SK-N-SH treated with all-trans-retinoic acid at 6 μM for 48 hours (cell line): ENCODE measurements at regions not wholly inside any gene's neighbourhood (a gene's known extent, or its start where the extent isn't known, plus 50 kb on each side); places are given as distances from the start of the nearest gene placed in this dataset.

ENCODE experiments used
- ATAC-seq: fragments of 200-7000 bp; cut with Tn5 transposase; 3 replicates; pipeline ENCODE4 v1.9.1; 2020; ENCODE audit warnings: mild to moderate bottlenecking, moderate library complexity
- ARNTL ChIP-seq: fragments of 450-650 bp; formaldehyde crosslinking; IDR thresholded peaks from 2 replicates; pipeline ENCODE4 v1.5.0; 2020; ENCODE audit warnings: low read depth, mild to moderate bottlenecking, moderate library complexity, borderline replicate concordance
- BACH2 ChIP-seq: fragments of 250-450 bp; sonication (Bioruptor Pico); IDR thresholded peaks from 2 replicates; pipeline ENCODE4 v1.9.0; 2021; ENCODE audit warnings: mild to moderate bottlenecking, borderline replicate concordance
- CREB5 ChIP-seq: fragments of 250-450 bp; sonication (Bioruptor Pico); IDR thresholded peaks from 2 replicates; pipeline ENCODE4 v1.5.1; 2020; ENCODE audit warnings: low read depth, mild to moderate bottlenecking, moderate library complexity
- CSDC2 ChIP-seq: fragments of 250-450 bp; sonication (Bioruptor Pico); IDR thresholded peaks from 2 replicates; pipeline ENCODE4 v1.5.0; 2020; ENCODE audit warnings: mild to moderate bottlenecking, moderate library complexity
- CSRNP3 ChIP-seq: fragments of 250-450 bp; sonication (Bioruptor Pico); IDR thresholded peaks from 2 replicates; pipeline ENCODE4 v1.5.1; 2021; ENCODE audit warnings: mild to moderate bottlenecking, moderate library complexity
- ESRRG ChIP-seq: fragments of 250-450 bp; sonication (Bioruptor Pico); IDR thresholded peaks from 2 replicates; pipeline ENCODE4 v1.6.1; 2021; ENCODE audit warnings: mild to moderate bottlenecking
- GLIS3 ChIP-seq: fragments of 250-450 bp; sonication (Bioruptor Pico); IDR thresholded peaks from 2 replicates; pipeline ENCODE4 v1.5.0; 2020; ENCODE audit warnings: mild to moderate bottlenecking, moderate library complexity
- ISL1 ChIP-seq: fragments of 250-450 bp; sonication (Bioruptor Pico); IDR thresholded peaks from 2 replicates; pipeline ENCODE4 v2.1.2; 2022; ENCODE audit warnings: mild to moderate bottlenecking, moderate library complexity
- OSR1 ChIP-seq: fragments of 250-450 bp; sonication (Bioruptor Pico); IDR thresholded peaks from 2 replicates; pipeline ENCODE4 v1.8.0; 2022; ENCODE audit warnings: moderate library complexity, mild to moderate bottlenecking, inconsistent platforms
- PATZ1 ChIP-seq: fragments of 250-450 bp; sonication (Bioruptor Pico); IDR thresholded peaks from 2 replicates; pipeline ENCODE4 v1.8.0; 2020; ENCODE audit warnings: mild to moderate bottlenecking, moderate library complexity, borderline replicate concordance
- PPARA ChIP-seq: fragments of 250-450 bp; sonication (Bioruptor Pico); IDR thresholded peaks from 2 replicates; pipeline ENCODE4 v1.5.0; 2020; ENCODE audit warnings: mild to moderate bottlenecking, borderline replicate concordance
- RARB ChIP-seq: fragments of 250-450 bp; sonication (Bioruptor Pico); IDR thresholded peaks from 2 replicates; pipeline ENCODE4 v1.8.0; 2021; ENCODE audit warnings: mild to moderate bottlenecking, moderate library complexity
- SNAI2 ChIP-seq: fragments of 250-450 bp; sonication (Bioruptor Pico); IDR thresholded peaks from 2 replicates; pipeline ENCODE4 v1.5.0; 2020; ENCODE audit warnings: mild to moderate bottlenecking, moderate library complexity
- TCF4 ChIP-seq: fragments of 250-450 bp; sonication (Bioruptor Pico); IDR thresholded peaks from 2 replicates; pipeline ENCODE4 v1.8.0; 2021; ENCODE audit warnings: mild to moderate bottlenecking, moderate library complexity, borderline replicate concordance
- TOX ChIP-seq: fragments of 250-450 bp; sonication (Bioruptor Pico); IDR thresholded peaks from 2 replicates; pipeline ENCODE4 v1.8.0; 2021; ENCODE audit warnings: mild to moderate bottlenecking, moderate library complexity, borderline replicate concordance
- TSHZ2 ChIP-seq: fragments of 250-450 bp; sonication (Bioruptor Pico); IDR thresholded peaks from 2 replicates; pipeline ENCODE4 v1.5.0; 2020; ENCODE audit warnings: mild to moderate bottlenecking, moderate library complexity
- ZC3H10 ChIP-seq: fragments of 250-450 bp; sonication (Bioruptor Pico); IDR thresholded peaks from 2 replicates; pipeline ENCODE4 v1.5.1; 2021; ENCODE audit warnings: mild to moderate bottlenecking, moderate library complexity
- ZFP3 ChIP-seq: fragments of 250-450 bp; sonication (Bioruptor Pico); IDR thresholded peaks from 2 replicates; pipeline ENCODE4 v1.5.0; 2020; ENCODE audit warnings: mild to moderate bottlenecking, moderate library complexity
- ZFP30 ChIP-seq: fragments of 450-650 bp; formaldehyde crosslinking; IDR thresholded peaks from 2 replicates; pipeline ENCODE4 v1.5.0; 2022; ENCODE audit warnings: mild to moderate bottlenecking, moderate library complexity
- ZNF565 ChIP-seq: fragments of 450-650 bp; formaldehyde crosslinking; conservative IDR thresholded peaks from 2 replicates; pipeline ENCODE4 v1.5.0; 2020; ENCODE audit warnings: low read depth, mild to moderate bottlenecking, moderate library complexity
- ZNF70 ChIP-seq: fragments of 450-650 bp; formaldehyde crosslinking; IDR thresholded peaks from 2 replicates; pipeline ENCODE4 v1.5.0; 2020; ENCODE audit warnings: mild to moderate bottlenecking, moderate library complexity
- ZNF8 ChIP-seq: fragments of 450-650 bp; formaldehyde crosslinking; IDR thresholded peaks from 2 replicates; pipeline ENCODE4 v1.5.0; 2020; ENCODE audit warnings: mild to moderate bottlenecking, moderate library complexity
- TF ChIP-seq, protein P1 (sequence below): fragments of 250-450 bp; sonication (Bioruptor Pico); IDR thresholded peaks from 2 replicates; pipeline ENCODE4 v1.8.0; 2021; ENCODE audit warnings: low read depth, mild to moderate bottlenecking, moderate library complexity, borderline replicate concordance

DNA sequence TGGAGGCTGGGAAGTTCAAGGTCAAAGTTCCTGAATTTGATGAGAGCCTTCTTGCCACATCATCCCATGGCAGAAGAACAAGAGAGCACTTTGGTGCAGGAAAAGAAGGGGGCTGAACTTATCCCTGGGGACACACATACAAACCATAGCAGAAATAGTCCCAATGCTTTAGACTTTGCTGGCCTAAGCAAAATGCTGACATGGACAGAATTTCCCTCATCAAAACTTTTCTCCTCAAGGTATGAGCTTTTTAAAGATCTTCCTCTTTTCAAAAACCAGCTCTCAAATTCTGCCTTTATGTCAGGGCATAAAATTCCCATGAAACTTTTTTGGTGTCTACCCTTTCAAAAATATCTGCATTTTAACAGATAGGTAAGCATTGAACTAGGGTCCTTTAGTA, 341.8 kb upstream of the SMARCA2 start:
- no peak for ATAC-seq
- TF ChIP-seq TCF4 (CRISPR knock-in tag) (no peak), CSRNP3 (CRISPR knock-in tag) (no peak), SNAI2 (CRISPR knock-in tag) (no peak), ARNTL (CRISPR knock-in tag) (no peak), PATZ1 (CRISPR knock-in tag) (no peak), BACH2 (CRISPR knock-in tag) (no peak), TOX (CRISPR knock-in tag) (no peak), CREB5 (CRISPR knock-in tag) (no peak), TSHZ2 (CRISPR knock-in tag) (no peak)

GRCh38 chr9:1676771-1677170, 338.4 kb upstream of the SMARCA2 start:
- TF ChIP-seq ZFP3 (no peak), ESRRG (no peak), ZC3H10 (no peak), BACH2 (CRISPR knock-in tag) (no peak), ARNTL (CRISPR knock-in tag) (no peak), SNAI2 (CRISPR knock-in tag) (no peak), ZFP30 (CRISPR knock-in tag) (no peak), RARB (no peak), ZNF70 (CRISPR knock-in tag) (no peak), CSDC2 (no peak), ZNF565 (no peak)
- no peak for ATAC-seq

- no peak for ATAC-seq
These were observed 331.2 kb upstream of the SMARCA2 start for GRCh38 chr9:1683951-1684350.

More at GRCh38 chr9:1683951-1684350, 331.2 kb upstream of the SMARCA2 start:
- no peak for TF ChIP-seq TSHZ2 (CRISPR knock-in tag)
- TF ChIP-seq SNAI2 (CRISPR knock-in tag): no peak
- TF ChIP-seq RARB: no peak
- no peak for TF ChIP-seq ZNF565
- TF ChIP-seq PPARA (CRISPR knock-in tag): no peak
- no peak for TF ChIP-seq ZFP30 (CRISPR knock-in tag)
- TF ChIP-seq ISL1 (CRISPR knock-in tag): no peak
- TF ChIP-seq CREB5 (CRISPR knock-in tag): no peak
- TF ChIP-seq TCF4 (CRISPR knock-in tag): no peak
- TF ChIP-seq BACH2 (CRISPR knock-in tag): no peak
- no peak for TF ChIP-seq GLIS3 (CRISPR knock-in tag)
- TF ChIP-seq OSR1: no peak
- TF ChIP-seq CSDC2: no peak
- TF ChIP-seq ZNF8: no peak
- no peak for TF ChIP-seq TOX (CRISPR knock-in tag)
- TF ChIP-seq, protein P1, sequence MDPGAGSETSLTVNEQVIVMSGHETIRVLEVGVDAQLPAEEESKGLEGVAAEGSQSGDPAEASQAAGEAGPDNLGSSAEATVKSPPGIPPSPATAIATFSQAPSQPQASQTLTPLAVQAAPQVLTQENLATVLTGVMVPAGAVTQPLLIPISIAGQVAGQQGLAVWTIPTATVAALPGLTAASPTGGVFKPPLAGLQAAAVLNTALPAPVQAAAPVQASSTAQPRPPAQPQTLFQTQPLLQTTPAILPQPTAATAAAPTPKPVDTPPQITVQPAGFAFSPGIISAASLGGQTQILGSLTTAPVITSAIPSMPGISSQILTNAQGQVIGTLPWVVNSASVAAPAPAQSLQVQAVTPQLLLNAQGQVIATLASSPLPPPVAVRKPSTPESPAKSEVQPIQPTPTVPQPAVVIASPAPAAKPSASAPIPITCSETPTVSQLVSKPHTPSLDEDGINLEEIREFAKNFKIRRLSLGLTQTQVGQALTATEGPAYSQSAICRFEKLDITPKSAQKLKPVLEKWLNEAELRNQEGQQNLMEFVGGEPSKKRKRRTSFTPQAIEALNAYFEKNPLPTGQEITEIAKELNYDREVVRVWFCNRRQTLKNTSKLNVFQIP (CRISPR knock-in tag): no peak
